ENCODE measurements at regions not wholly inside any gene's neighbourhood (a gene's known extent, or its start where the extent isn't known, plus 50 kb on each side); places are given as distances from the start of the nearest gene placed in this dataset.

GRCh38 chr9:134970198-134970597, 52.5 kb upstream of the FCN1 start:
- Histone ChIP-seq H3K36me3 (replicated peaks in 1 of 2; ENCODE audit: control insufficient read depth in 1 of 2, insufficient read depth in 2 of 2, low read length in 1 of 2) (no peaks in the 10 kb centered on the region), H3K4me1 (ENCODE audit: control insufficient read depth in 1 of 2, insufficient read depth in 2 of 2, low read depth in 1 of 2, low read length in 1 of 2) (peaks cover 0 to 4% of the 10 kb centered on the region in 2 experiments; a peak in 1 of 4 replicates), H4K20me1 (ENCODE audit: insufficient read depth) (no peaks in the 10 kb centered on the region), H3K27ac (ENCODE audit: low read depth in 2 of 2, low read length in 1 of 2) (no peak overlapping the region), H3K79me2 (ENCODE audit: insufficient read depth) (no peaks in the 10 kb centered on the region), H3K27me3 (ENCODE audit: insufficient read depth) (no peaks in the 10 kb centered on the region), H3K4me2 (no peak overlapping the region), H3F3A (replicated peaks; ENCODE audit: insufficient read depth) (no peaks in the 10 kb centered on the region), H3K9me2 (no peaks in the 10 kb centered on the region), H3K4me3 (ENCODE audit: low read depth in 2 of 2, low read length in 1 of 2) (no peak overlapping the region), H3K9ac (no peak overlapping the region), H3K9me3 (no peaks in the 10 kb centered on the region), H2AFZ (ENCODE audit: low read depth) (no peak overlapping the region)
- DNase-seq = no peak
- TF ChIP-seq EP300 (IDR thresholded peaks at IDR 0.05; ENCODE audit: borderline replicate concordance in 1 of 2, low read depth in 1 of 2, low read length in 1 of 2) = no peak
- ChIA-PET POLR2A (no interaction called here), CTCF (no interaction called here)
- WGBS (ENCODE audit: low lambda C conversion rate) = 49% methylated on average over 6 of the region's 6 CpGs

GRCh38 chr9:134970719-134971118, 53.0 kb upstream of the FCN1 start:
- H3K4me2 ChIP-seq = no peak overlapping the region

More at GRCh38 chr9:134970719-134971118, 53.0 kb upstream of the FCN1 start:
- no peak overlapping the region for H3K4me3 ChIP-seq (ENCODE audit: low read depth in 2 of 2, low read length in 1 of 2)
- ChIA-PET POLR2A (no interaction called here), CTCF (no interaction called here)
- 32% methylated on average over 6 of the region's 7 CpGs for WGBS (ENCODE audit: low lambda C conversion rate)
- H2AFZ ChIP-seq (ENCODE audit: low read depth) = no peak overlapping the region
- TF ChIP-seq TEAD4 (IDR thresholded peaks at IDR 0.05; ENCODE audit: borderline replicate concordance, insufficient read depth) = no peak
- TF ChIP-seq ZBTB33 (IDR thresholded peaks at IDR 0.05; ENCODE audit: borderline replicate concordance, low read depth) = no peak
- no peak for TF ChIP-seq TAF1 (IDR thresholded peaks at IDR 0.05; ENCODE audit: borderline replicate concordance, low read depth, low read length)
- TF ChIP-seq GABPA (IDR thresholded peaks at IDR 0.05; ENCODE audit: low read depth) = no peak
- no peak for TF ChIP-seq EZH2phosphoT487 (IDR thresholded peaks at IDR 0.05; ENCODE audit: borderline replicate concordance, low read depth)
- TF ChIP-seq RXRA (IDR thresholded peaks at IDR 0.05; ENCODE audit: borderline replicate concordance, low read depth) = no peak
- TF ChIP-seq PBX3 (IDR thresholded peaks at IDR 0.05) = no peak
- TF ChIP-seq YY1 (IDR thresholded peaks at IDR 0.05; ENCODE audit: low read depth) = no peak
- no peaks in the 10 kb centered on the region for H3K9me2 ChIP-seq
- peaks cover 0 to 4% of the 10 kb centered on the region in 2 experiments; a peak in 1 of 4 replicates for H3K4me1 ChIP-seq (ENCODE audit: control insufficient read depth in 1 of 2, insufficient read depth in 2 of 2, low read depth in 1 of 2, low read length in 1 of 2)
- H3K27me3 ChIP-seq (ENCODE audit: insufficient read depth) = no peaks in the 10 kb centered on the region
- no peaks in the 10 kb centered on the region for H3K79me2 ChIP-seq (ENCODE audit: insufficient read depth)
- H3K9me3 ChIP-seq = no peaks in the 10 kb centered on the region
- no peaks in the 10 kb centered on the region for H3F3A ChIP-seq (replicated peaks; ENCODE audit: insufficient read depth)
- no peaks in the 10 kb centered on the region for H4K20me1 ChIP-seq (ENCODE audit: insufficient read depth)
- no peaks in the 10 kb centered on the region for H3K36me3 ChIP-seq (replicated peaks in 1 of 2; ENCODE audit: control insufficient read depth in 1 of 2, insufficient read depth in 2 of 2, low read length in 1 of 2)
- H3K27ac ChIP-seq (ENCODE audit: low read depth in 2 of 2, low read length in 1 of 2) = no peak overlapping the region
- no peak for DNase-seq
- no peak overlapping the region for H3K9ac ChIP-seq
